ENCODE measurements at regions not wholly inside any gene's neighbourhood (a gene's known extent, or its start where the extent isn't known, plus 50 kb on each side); places are given as distances from the start of the nearest gene placed in this dataset.
A peak's percentile ranks its signal among the peaks of the same experiment; 100 is the strongest.

- DNase-seq: no peak
Observed at GRCh38 chr18:24989760-24990593, 362.0 kb downstream of the ZNF521 start.

- no peak for DNase-seq
Observed at GRCh38 chr18:24990671-24991134, 361.3 kb downstream of the ZNF521 start.

- DNase-seq: no peak
Observed at GRCh38 chr18:24991141-24992060, 360.6 kb downstream of the ZNF521 start.

GRCh38 chr18:24992491-24992890, 359.5 kb downstream of the ZNF521 start:
- DNase-seq: peak; percentile 26

- peak; percentile 21 for DNase-seq
Observed at GRCh38 chr18:24993628-24994027, 358.3 kb downstream of the ZNF521 start.

GRCh38 chr18:24995056-24995455, 356.9 kb downstream of the ZNF521 start:
- peak; percentile 38 for DNase-seq

- peak; percentile 53 for DNase-seq
Observed at GRCh38 chr18:24995755-24996154, 356.2 kb downstream of the ZNF521 start.

- DNase-seq: no peak
Observed at GRCh38 chr18:24999650-25000267, 352.2 kb downstream of the ZNF521 start.

- no peak for DNase-seq
Observed at GRCh38 chr18:25001803-25002202, 350.2 kb downstream of the ZNF521 start.

- peak; percentile 89 for DNase-seq
Observed at GRCh38 chr18:25005541-25006403, 346.2 kb downstream of the ZNF521 start.

- no peak for DNase-seq
Observed at GRCh38 chr18:25010623-25011374, 341.2 kb downstream of the ZNF521 start.

All from fibroblast of skin of abdomen (primary cell).